HEK293 (cell line): ENCODE measurements at regions not wholly inside any gene's neighbourhood (a gene's known extent, or its start where the extent isn't known, plus 50 kb on each side); places are given as distances from the start of the nearest gene placed in this dataset.

Experiments used
- CTCF ChIA-PET: fragments of 350-600 bp; formaldehyde crosslinking; extraction: SDS; loops from one replicate; lab custom pipeline; 2021; ENCODE audit warnings: antibody characterized with exemption; lab: Yijun Ruan, JAX
- POLR2A ChIA-PET: fragments of 300-600 bp; formaldehyde crosslinking; extraction: SDS; loops from one replicate; lab custom pipeline; 2020; ENCODE audit warnings: antibody characterized with exemption, inconsistent platforms; lab: Yijun Ruan, JAX
- H3K27ac ChIP-seq: fragments of 200-500 bp; sonication (Bioruptor generic); 2 replicates; pipeline ENCODE4 v1.5.1; 2014; ENCODE audit warnings: low read depth, low read length, control low read depth, inconsistent platforms; ENCODE audit errors: extremely low read depth
- H3K36me3 ChIP-seq, 2 experiments: fragments of 200-500 bp in 1 of 2; sonication (Bioruptor generic) in 1 of 2; 1 replicate in 1 of 2; 2 replicates in 1 of 2; pipeline ENCODE4 v1.5.1; 2014 to 2017; ENCODE audit warnings: inconsistent platforms in 2 of 2, low read length in 2 of 2; ENCODE audit not compliant: control insufficient read depth in 2 of 2, insufficient read depth in 1 of 2
- H3K4me1 ChIP-seq: fragments of 200-500 bp; sonication (Bioruptor generic); 2 replicates; pipeline ENCODE4 v1.5.1; 2014; ENCODE audit warnings: mild to moderate bottlenecking, low read length, inconsistent platforms; ENCODE audit not compliant: control insufficient read depth, insufficient read depth
- H3K4me3 ChIP-seq: 2 replicates; pipeline ENCODE4 v1.5.1; 2011; ENCODE audit warnings: low read depth, mild to moderate bottlenecking, control low read depth, low read length, moderate library complexity
- H3K9me3 ChIP-seq: fragments of 200-500 bp; sonication (Bioruptor generic); 2 replicates; pipeline ENCODE4 v1.5.1; 2014; ENCODE audit warnings: low read depth, low read length, inconsistent platforms; ENCODE audit not compliant: control insufficient read depth, insufficient read depth
- SCRT1 ChIP-seq: fragments of 450-650 bp; formaldehyde crosslinking; IDR thresholded peaks from 2 replicates; pipeline ENCODE4 v1.5.1; 2016; ENCODE audit warnings: missing biosample characterization, missing genetic modification characterization, borderline replicate concordance
- ZBTB1 ChIP-seq: fragments of 450-650 bp; formaldehyde crosslinking; IDR thresholded peaks from 2 replicates; pipeline ENCODE4 v1.5.1; 2016; ENCODE audit warnings: missing biosample characterization, missing genetic modification characterization
- ZFHX2 ChIP-seq: fragments of 450-650 bp; formaldehyde crosslinking; conservative IDR thresholded peaks from 2 replicates; pipeline ENCODE4 v1.5.1; 2016; ENCODE audit warnings: missing biosample characterization, missing genetic modification characterization
- ZFP37 ChIP-seq: fragments of 450-650 bp; formaldehyde crosslinking; IDR thresholded peaks from 2 replicates; pipeline ENCODE4 v1.5.1; 2016; ENCODE audit warnings: missing biosample characterization, missing genetic modification characterization
- ZFP69B ChIP-seq: fragments of 450-650 bp; formaldehyde crosslinking; IDR thresholded peaks from 2 replicates; pipeline ENCODE4 v1.5.1; 2016; ENCODE audit warnings: missing biosample characterization, missing genetic modification characterization
- ZIC2 ChIP-seq: fragments of 450-650 bp; formaldehyde crosslinking; IDR thresholded peaks from 2 replicates; pipeline ENCODE4 v1.5.1; 2016; ENCODE audit warnings: missing biosample characterization, missing genetic modification characterization
- ZNF19 ChIP-seq: fragments of 450-650 bp; formaldehyde crosslinking; IDR thresholded peaks from 2 replicates; pipeline ENCODE4; 2016; ENCODE audit warnings: missing biosample characterization, missing genetic modification characterization, low read depth
- ZNF670 ChIP-seq: fragments of 450-650 bp; formaldehyde crosslinking; IDR thresholded peaks from 2 replicates; pipeline ENCODE4 v1.5.1; 2016; ENCODE audit warnings: missing biosample characterization, missing genetic modification characterization, low read depth
- TF ChIP-seq, protein P1 (sequence below): fragments of 450-650 bp; formaldehyde crosslinking; IDR thresholded peaks from 2 replicates; pipeline ENCODE4 v1.5.1; 2016; ENCODE audit warnings: missing biosample characterization, missing genetic modification characterization
- TF ChIP-seq, protein P2 (sequence below): fragments of 450-650 bp; formaldehyde crosslinking; IDR thresholded peaks from 2 replicates; pipeline ENCODE4 v1.5.1; 2016; ENCODE audit warnings: missing biosample characterization, missing genetic modification characterization, borderline replicate concordance
- TF ChIP-seq, protein P3 (sequence below): fragments of 450-650 bp; formaldehyde crosslinking; IDR thresholded peaks from 2 replicates; pipeline ENCODE4 v1.5.1; 2016; ENCODE audit warnings: missing biosample characterization, missing genetic modification characterization
- TF ChIP-seq, protein P4 (sequence below): sonication (generic); formaldehyde crosslinking; IDR thresholded peaks from 2 replicates; pipeline ENCODE4 v1.8.1; 2022; ENCODE audit warnings: mild to moderate bottlenecking, moderate library complexity, missing genetic modification reagents
- TF ChIP-seq, protein P5 (sequence below): fragments of 450-650 bp; formaldehyde crosslinking; optimal IDR thresholded peaks from 2 replicates; pipeline ENCODE3; 2016; ENCODE audit warnings: missing biosample characterization, mild to moderate bottlenecking, missing genetic modification characterization
- TF ChIP-seq, protein P6 (sequence below): fragments of 450-650 bp; formaldehyde crosslinking; IDR thresholded peaks from 2 replicates; pipeline ENCODE4 v1.5.1; 2016; ENCODE audit warnings: missing biosample characterization, missing genetic modification characterization
- TF ChIP-seq, protein P7 (sequence below): fragments of 450-650 bp; formaldehyde crosslinking; IDR thresholded peaks from 2 replicates; pipeline ENCODE4 v1.5.1; 2016; ENCODE audit warnings: missing biosample characterization, missing genetic modification characterization, borderline replicate concordance

DNA sequence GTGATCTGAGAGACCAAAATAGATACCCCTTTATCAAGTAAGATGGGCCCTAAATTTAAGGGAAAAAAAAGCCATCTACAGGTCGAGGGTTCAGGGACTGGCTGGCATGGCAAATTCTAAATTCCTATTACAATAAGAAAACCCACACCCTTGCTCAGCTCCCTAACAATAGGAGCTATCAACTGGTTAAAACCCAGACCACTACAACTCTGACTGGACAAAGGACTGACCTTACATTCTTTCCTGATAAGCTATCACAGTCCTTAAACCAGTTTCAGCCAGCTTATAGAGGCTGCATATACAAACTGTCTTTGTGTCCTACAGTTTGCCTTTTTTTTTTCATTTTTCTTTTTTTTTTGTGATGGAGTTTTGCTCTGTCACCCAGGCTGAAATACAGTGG is 803.6 kb downstream of the NR2F1-AS1 start:
- Histone ChIP-seq H3K27ac (no peak overlapping the region), H3K4me1 (peaks cover 3% of the 10 kb centered on the region; the same call in 1 of the 2 replicates), H3K4me3 (no peak overlapping the region), H3K9me3 (no peaks in the 10 kb centered on the region), H3K36me3 (no peaks in the 10 kb centered on the region)
- POLR2A ChIA-PET, result interaction anchor here (0.7 kb wide), 1 partner anchor 36 kb away, joined by 3 read pairs; no protein-coding TSS in a partner anchor
- CTCF ChIA-PET, result no interaction called here
- TF ChIP-seq ZFHX2 (tag by site-specific recombination) (no peak), ZFP37 (tag by site-specific recombination) (no peak), ZIC2 (tag by site-specific recombination) (no peak), SCRT1 (tag by site-specific recombination) (no peak), ZNF670 (no peak), ZBTB1 (no peak), ZNF19 (tag by site-specific recombination) (no peak), ZFP69B (tag by site-specific recombination) (no peak)
- TF ChIP-seq, protein P1, sequence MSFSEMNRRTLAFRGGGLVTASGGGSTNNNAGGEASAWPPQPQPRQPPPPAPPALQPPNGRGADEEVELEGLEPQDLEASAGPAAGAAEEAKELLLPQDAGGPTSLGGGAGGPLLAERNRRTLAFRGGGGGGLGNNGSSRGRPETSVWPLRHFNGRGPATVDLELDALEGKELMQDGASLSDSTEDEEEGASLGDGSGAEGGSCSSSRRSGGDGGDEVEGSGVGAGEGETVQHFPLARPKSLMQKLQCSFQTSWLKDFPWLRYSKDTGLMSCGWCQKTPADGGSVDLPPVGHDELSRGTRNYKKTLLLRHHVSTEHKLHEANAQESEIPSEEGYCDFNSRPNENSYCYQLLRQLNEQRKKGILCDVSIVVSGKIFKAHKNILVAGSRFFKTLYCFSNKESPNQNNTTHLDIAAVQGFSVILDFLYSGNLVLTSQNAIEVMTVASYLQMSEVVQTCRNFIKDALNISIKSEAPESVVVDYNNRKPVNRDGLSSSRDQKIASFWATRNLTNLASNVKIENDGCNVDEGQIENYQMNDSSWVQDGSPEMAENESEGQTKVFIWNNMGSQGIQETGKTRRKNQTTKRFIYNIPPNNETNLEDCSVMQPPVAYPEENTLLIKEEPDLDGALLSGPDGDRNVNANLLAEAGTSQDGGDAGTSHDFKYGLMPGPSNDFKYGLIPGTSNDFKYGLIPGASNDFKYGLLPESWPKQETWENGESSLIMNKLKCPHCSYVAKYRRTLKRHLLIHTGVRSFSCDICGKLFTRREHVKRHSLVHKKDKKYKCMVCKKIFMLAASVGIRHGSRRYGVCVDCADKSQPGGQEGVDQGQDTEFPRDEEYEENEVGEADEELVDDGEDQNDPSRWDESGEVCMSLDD, result no peak
- TF ChIP-seq, protein P2, sequence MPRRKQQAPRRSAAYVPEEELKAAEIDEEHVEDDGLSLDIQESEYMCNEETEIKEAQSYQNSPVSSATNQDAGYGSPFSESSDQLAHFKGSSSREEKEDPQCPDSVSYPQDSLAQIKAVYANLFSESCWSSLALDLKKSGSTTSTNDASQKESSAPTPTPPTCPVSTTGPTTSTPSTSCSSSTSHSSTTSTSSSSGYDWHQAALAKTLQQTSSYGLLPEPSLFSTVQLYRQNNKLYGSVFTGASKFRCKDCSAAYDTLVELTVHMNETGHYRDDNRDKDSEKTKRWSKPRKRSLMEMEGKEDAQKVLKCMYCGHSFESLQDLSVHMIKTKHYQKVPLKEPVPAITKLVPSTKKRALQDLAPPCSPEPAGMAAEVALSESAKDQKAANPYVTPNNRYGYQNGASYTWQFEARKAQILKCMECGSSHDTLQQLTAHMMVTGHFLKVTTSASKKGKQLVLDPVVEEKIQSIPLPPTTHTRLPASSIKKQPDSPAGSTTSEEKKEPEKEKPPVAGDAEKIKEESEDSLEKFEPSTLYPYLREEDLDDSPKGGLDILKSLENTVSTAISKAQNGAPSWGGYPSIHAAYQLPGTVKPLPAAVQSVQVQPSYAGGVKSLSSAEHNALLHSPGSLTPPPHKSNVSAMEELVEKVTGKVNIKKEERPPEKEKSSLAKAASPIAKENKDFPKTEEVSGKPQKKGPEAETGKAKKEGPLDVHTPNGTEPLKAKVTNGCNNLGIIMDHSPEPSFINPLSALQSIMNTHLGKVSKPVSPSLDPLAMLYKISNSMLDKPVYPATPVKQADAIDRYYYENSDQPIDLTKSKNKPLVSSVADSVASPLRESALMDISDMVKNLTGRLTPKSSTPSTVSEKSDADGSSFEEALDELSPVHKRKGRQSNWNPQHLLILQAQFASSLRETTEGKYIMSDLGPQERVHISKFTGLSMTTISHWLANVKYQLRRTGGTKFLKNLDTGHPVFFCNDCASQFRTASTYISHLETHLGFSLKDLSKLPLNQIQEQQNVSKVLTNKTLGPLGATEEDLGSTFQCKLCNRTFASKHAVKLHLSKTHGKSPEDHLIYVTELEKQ, result no peak
- TF ChIP-seq, protein P3, sequence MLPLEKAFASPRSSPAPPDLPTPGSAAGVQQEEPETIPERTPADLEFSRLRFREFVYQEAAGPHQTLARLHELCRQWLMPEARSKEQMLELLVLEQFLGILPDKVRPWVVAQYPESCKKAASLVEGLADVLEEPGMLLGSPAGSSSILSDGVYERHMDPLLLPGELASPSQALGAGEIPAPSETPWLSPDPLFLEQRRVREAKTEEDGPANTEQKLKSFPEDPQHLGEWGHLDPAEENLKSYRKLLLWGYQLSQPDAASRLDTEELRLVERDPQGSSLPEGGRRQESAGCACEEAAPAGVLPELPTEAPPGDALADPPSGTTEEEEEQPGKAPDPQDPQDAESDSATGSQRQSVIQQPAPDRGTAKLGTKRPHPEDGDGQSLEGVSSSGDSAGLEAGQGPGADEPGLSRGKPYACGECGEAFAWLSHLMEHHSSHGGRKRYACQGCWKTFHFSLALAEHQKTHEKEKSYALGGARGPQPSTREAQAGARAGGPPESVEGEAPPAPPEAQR (tag by site-specific recombination), result no peak
- TF ChIP-seq, protein P4, sequence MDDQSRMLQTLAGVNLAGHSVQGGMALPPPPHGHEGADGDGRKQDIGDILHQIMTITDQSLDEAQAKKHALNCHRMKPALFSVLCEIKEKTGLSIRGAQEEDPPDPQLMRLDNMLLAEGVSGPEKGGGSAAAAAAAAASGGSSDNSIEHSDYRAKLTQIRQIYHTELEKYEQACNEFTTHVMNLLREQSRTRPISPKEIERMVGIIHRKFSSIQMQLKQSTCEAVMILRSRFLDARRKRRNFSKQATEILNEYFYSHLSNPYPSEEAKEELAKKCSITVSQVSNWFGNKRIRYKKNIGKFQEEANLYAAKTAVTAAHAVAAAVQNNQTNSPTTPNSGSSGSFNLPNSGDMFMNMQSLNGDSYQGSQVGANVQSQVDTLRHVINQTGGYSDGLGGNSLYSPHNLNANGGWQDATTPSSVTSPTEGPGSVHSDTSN (CRISPR knock-in tag), result no peak
- TF ChIP-seq, protein P5, sequence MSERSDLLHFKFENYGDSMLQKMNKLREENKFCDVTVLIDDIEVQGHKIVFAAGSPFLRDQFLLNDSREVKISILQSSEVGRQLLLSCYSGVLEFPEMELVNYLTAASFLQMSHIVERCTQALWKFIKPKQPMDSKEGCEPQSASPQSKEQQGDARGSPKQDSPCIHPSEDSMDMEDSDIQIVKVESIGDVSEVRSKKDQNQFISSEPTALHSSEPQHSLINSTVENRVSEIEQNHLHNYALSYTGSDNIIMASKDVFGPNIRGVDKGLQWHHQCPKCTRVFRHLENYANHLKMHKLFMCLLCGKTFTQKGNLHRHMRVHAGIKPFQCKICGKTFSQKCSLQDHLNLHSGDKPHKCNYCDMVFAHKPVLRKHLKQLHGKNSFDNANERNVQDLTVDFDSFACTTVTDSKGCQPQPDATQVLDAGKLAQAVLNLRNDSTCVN (tag by site-specific recombination), result no peak
- TF ChIP-seq, protein P6, sequence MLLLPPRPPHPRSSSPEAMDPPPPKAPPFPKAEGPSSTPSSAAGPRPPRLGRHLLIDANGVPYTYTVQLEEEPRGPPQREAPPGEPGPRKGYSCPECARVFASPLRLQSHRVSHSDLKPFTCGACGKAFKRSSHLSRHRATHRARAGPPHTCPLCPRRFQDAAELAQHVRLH, result no peak
- TF ChIP-seq, protein P7, sequence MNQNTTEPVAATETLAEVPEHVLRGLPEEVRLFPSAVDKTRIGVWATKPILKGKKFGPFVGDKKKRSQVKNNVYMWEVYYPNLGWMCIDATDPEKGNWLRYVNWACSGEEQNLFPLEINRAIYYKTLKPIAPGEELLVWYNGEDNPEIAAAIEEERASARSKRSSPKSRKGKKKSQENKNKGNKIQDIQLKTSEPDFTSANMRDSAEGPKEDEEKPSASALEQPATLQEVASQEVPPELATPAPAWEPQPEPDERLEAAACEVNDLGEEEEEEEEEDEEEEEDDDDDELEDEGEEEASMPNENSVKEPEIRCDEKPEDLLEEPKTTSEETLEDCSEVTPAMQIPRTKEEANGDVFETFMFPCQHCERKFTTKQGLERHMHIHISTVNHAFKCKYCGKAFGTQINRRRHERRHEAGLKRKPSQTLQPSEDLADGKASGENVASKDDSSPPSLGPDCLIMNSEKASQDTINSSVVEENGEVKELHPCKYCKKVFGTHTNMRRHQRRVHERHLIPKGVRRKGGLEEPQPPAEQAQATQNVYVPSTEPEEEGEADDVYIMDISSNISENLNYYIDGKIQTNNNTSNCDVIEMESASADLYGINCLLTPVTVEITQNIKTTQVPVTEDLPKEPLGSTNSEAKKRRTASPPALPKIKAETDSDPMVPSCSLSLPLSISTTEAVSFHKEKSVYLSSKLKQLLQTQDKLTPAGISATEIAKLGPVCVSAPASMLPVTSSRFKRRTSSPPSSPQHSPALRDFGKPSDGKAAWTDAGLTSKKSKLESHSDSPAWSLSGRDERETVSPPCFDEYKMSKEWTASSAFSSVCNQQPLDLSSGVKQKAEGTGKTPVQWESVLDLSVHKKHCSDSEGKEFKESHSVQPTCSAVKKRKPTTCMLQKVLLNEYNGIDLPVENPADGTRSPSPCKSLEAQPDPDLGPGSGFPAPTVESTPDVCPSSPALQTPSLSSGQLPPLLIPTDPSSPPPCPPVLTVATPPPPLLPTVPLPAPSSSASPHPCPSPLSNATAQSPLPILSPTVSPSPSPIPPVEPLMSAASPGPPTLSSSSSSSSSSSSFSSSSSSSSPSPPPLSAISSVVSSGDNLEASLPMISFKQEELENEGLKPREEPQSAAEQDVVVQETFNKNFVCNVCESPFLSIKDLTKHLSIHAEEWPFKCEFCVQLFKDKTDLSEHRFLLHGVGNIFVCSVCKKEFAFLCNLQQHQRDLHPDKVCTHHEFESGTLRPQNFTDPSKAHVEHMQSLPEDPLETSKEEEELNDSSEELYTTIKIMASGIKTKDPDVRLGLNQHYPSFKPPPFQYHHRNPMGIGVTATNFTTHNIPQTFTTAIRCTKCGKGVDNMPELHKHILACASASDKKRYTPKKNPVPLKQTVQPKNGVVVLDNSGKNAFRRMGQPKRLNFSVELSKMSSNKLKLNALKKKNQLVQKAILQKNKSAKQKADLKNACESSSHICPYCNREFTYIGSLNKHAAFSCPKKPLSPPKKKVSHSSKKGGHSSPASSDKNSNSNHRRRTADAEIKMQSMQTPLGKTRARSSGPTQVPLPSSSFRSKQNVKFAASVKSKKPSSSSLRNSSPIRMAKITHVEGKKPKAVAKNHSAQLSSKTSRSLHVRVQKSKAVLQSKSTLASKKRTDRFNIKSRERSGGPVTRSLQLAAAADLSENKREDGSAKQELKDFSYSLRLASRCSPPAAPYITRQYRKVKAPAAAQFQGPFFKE (tag by site-specific recombination), result no peak
